MM.1S (cell line): ENCODE measurements at regions not wholly inside any gene's neighbourhood (a gene's known extent, or its start where the extent isn't known, plus 50 kb on each side); places are given as distances from the start of the nearest gene placed in this dataset.

ENCODE experiments used
- DNase-seq: peaks from one replicate; pipeline ENCODE4 v3.0.0-alpha.2; 2015
- H2AFZ ChIP-seq: fragments of 300-600 bp; sonication (generic); 2 replicates; pipeline ENCODE4 v1.6.0; 2016; ENCODE audit warnings: antibody characterized with exemption, low read length
- H3F3A ChIP-seq: fragments of 300-600 bp; sonication (generic); 2 replicates; pipeline ENCODE4 v1.6.1; 2016; ENCODE audit warnings: mild to moderate bottlenecking, antibody characterized with exemption, low read length, moderate library complexity, mixed read lengths; ENCODE audit not compliant: insufficient read depth
- H3K27ac ChIP-seq: fragments of 300-600 bp; sonication (generic); 2 replicates; pipeline ENCODE4 v1.5.1; 2016; ENCODE audit warnings: mild to moderate bottlenecking, low read length
- H3K27me3 ChIP-seq: fragments of 300-600 bp; sonication (generic); replicated peaks from 2 replicates; pipeline ENCODE4 v1.6.0; 2016; ENCODE audit warnings: low read length; ENCODE audit not compliant: insufficient read depth
- H3K36me3 ChIP-seq: fragments of 300-600 bp; sonication (generic); replicated peaks from 2 replicates; pipeline ENCODE4 v1.6.1; 2016; ENCODE audit warnings: mild to moderate bottlenecking, low read length, mixed read lengths; ENCODE audit not compliant: insufficient read depth
- H3K4me1 ChIP-seq: fragments of 300-600 bp; sonication (generic); 2 replicates; pipeline ENCODE4 v1.6.1; 2016; ENCODE audit warnings: low read length, mixed read lengths
- H3K4me2 ChIP-seq: fragments of 300-600 bp; sonication (generic); 2 replicates; pipeline ENCODE4 v1.6.0; 2016; ENCODE audit warnings: low read depth, low read length
- H3K4me3 ChIP-seq: fragments of 300-600 bp; sonication (generic); 2 replicates; pipeline ENCODE4 v1.5.1; 2016; ENCODE audit warnings: low read length, mixed read lengths
- H3K79me2 ChIP-seq: fragments of 300-600 bp; sonication (generic); 2 replicates; pipeline ENCODE4 v1.6.1; 2016; ENCODE audit warnings: mixed run types, low read length, mixed read lengths
- H3K9ac ChIP-seq: fragments of 300-600 bp; sonication (generic); 2 replicates; pipeline ENCODE4 v1.6.1; 2016; ENCODE audit warnings: low read length, mixed read lengths
- H3K9me2 ChIP-seq: fragments of 300-600 bp; sonication (generic); replicated peaks from 2 replicates; pipeline ENCODE4 v1.6.1; 2016; ENCODE audit warnings: mild to moderate bottlenecking, low read length, mixed read lengths; ENCODE audit not compliant: insufficient read depth
- H3K9me3 ChIP-seq: fragments of 300-600 bp; sonication (generic); replicated peaks from 2 replicates; pipeline ENCODE4 v1.6.1; 2016; ENCODE audit warnings: mild to moderate bottlenecking, low read length, mixed read lengths; ENCODE audit not compliant: insufficient read depth
- H4K20me1 ChIP-seq: fragments of 300-600 bp; sonication (generic); 2 replicates; pipeline ENCODE4 v1.6.1; 2016; ENCODE audit warnings: mild to moderate bottlenecking, low read length, moderate library complexity, mixed read lengths; ENCODE audit not compliant: insufficient read depth
- CTCF ChIP-seq: fragments of 300-600 bp; sonication (generic); IDR thresholded peaks from 2 replicates; pipeline ENCODE4 v1.5.1; 2016; ENCODE audit warnings: antibody characterized with exemption, low read length, mixed read lengths
- EZH2 ChIP-seq: fragments of 300-600 bp; sonication (generic); optimal IDR thresholded peaks from 2 replicates; pipeline ENCODE3; 2017; ENCODE audit warnings: low read depth, mild to moderate bottlenecking, antibody characterized with exemption, low read length, mixed read lengths
- EZH2phosphoT487 ChIP-seq: fragments of 300-600 bp; sonication (generic); IDR thresholded peaks from 2 replicates; pipeline ENCODE4 v1.6.1; 2018; ENCODE audit warnings: antibody characterized with exemption, low read length

- H3K79me2 ChIP-seq: no peaks in the 10 kb centered on the region
- no peaks in the 10 kb centered on the region for H3K27me3 ChIP-seq
- TF ChIP-seq CTCF: no peak
- H3K9me2 ChIP-seq: no peaks in the 10 kb centered on the region
- H3K27ac ChIP-seq: no peak overlapping the region
- DNase-seq: no peak
- no peaks in the 10 kb centered on the region for H3K36me3 ChIP-seq
- no peaks in the 10 kb centered on the region for H3K9me3 ChIP-seq
- no peak overlapping the region for H3K4me2 ChIP-seq
- H3K9ac ChIP-seq: no peak overlapping the region
- no peaks in the 10 kb centered on the region for H3F3A ChIP-seq
- H4K20me1 ChIP-seq: no peaks in the 10 kb centered on the region
- H2AFZ ChIP-seq: no peak overlapping the region
- H3K4me1 ChIP-seq: no peaks in the 10 kb centered on the region
- no peak overlapping the region for H3K4me3 ChIP-seq
Measured at GRCh38 chr5:68411161-68411560, 195.6 kb downstream of the PIK3R1 start.

GRCh38 chr5:68415177-68416085, 199.9 kb downstream of the PIK3R1 start:
- H3K27me3 ChIP-seq: no peaks in the 10 kb centered on the region
- no peaks in the 10 kb centered on the region for H3K36me3 ChIP-seq
- no peaks in the 10 kb centered on the region for H3K4me1 ChIP-seq
- H3K79me2 ChIP-seq: no peaks in the 10 kb centered on the region
- H2AFZ ChIP-seq: no peak overlapping the region
- no peak overlapping the region for H3K4me2 ChIP-seq
- H3K9ac ChIP-seq: no peak overlapping the region
- no peak overlapping the region for H3K4me3 ChIP-seq
- no peaks in the 10 kb centered on the region for H3K9me3 ChIP-seq
- DNase-seq: no peak
- H3F3A ChIP-seq: no peaks in the 10 kb centered on the region
- H4K20me1 ChIP-seq: no peaks in the 10 kb centered on the region
- no peaks in the 10 kb centered on the region for H3K9me2 ChIP-seq
- no peak overlapping the region for H3K27ac ChIP-seq
- TF ChIP-seq CTCF (no peak), EZH2phosphoT487 (no peak), EZH2 (no peak)

GRCh38 chr5:68416714-68417113, 201.2 kb downstream of the PIK3R1 start:
- Histone ChIP-seq H3K36me3 (no peaks in the 10 kb centered on the region), H3K9me3 (no peaks in the 10 kb centered on the region), H3K27me3 (no peaks in the 10 kb centered on the region), H3K9me2 (no peaks in the 10 kb centered on the region), H3K27ac (no peak overlapping the region), H3K4me2 (no peak overlapping the region), H3K79me2 (no peaks in the 10 kb centered on the region), H3K4me3 (no peak overlapping the region), H3K4me1 (no peaks in the 10 kb centered on the region), H2AFZ (no peak overlapping the region), H3K9ac (no peak overlapping the region), H4K20me1 (no peaks in the 10 kb centered on the region), H3F3A (no peaks in the 10 kb centered on the region)
- no peak for DNase-seq
- TF ChIP-seq EZH2phosphoT487: no peak
- TF ChIP-seq EZH2: no peak
- TF ChIP-seq CTCF: no peak
